HG02759 (cell line): ENCODE measurements at regions not wholly inside any gene's neighbourhood (a gene's known extent, or its start where the extent isn't known, plus 50 kb on each side); places are given as distances from the start of the nearest gene placed in this dataset.

Experiments
- ATAC-seq: cut with Tn5 transposase; IDR thresholded peaks from one replicate; pipeline ENCODE4 v1.9.1; 2021; ENCODE audit warnings: mild to moderate bottlenecking, moderate library complexity; ENCODE audit not compliant: unreplicated experiment

GRCh38 chr3:180529778-180530177, 72.2 kb upstream of the TTC14 start:
- no peak for ATAC-seq

DNA sequence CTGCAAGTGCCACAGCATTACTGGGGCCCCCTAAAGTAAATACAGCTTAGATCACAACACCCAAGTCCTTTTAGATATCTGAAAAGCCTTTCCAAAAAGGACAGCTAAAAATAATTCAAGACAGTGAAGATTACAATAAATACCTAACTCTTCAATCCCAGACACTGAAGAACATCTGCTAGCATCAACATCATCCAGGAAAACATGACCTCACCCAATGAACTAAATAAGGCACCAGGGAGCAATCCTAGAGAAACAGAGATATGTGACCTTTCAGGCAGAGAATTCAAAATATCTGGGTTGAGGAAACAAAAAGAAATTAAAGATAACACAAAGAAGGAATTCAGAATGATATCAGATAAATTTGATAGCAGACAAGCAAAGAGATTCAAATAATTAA, 71.7 kb upstream of the TTC14 start:
- ATAC-seq, result no peak

- no peak for ATAC-seq
Measured at GRCh38 chr3:180531303-180532278, 70.4 kb upstream of the TTC14 start.

- no peak for ATAC-seq
Measured at GRCh38 chr3:180534828-180535227, 67.1 kb upstream of the TTC14 start.

DNA sequence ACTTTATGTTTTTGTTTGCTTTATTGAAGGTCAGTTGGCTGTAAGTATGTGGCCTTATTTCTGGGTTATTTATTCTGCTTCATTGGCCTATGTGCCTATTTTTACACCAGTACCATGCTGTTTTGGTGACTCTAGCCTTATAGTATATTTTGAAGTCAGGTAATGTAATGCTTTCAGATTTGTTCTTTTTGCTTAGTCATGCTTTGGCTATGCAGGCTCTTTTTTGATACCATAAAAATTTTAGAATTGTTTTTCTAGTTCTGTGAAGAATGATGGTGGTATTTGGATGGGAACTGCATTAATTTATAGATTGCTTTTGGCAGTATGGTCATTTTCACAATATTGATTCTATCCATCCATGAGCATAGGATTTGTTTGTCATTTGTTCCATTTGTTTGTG, 63.5 kb upstream of the TTC14 start:
- no peak for ATAC-seq

DNA sequence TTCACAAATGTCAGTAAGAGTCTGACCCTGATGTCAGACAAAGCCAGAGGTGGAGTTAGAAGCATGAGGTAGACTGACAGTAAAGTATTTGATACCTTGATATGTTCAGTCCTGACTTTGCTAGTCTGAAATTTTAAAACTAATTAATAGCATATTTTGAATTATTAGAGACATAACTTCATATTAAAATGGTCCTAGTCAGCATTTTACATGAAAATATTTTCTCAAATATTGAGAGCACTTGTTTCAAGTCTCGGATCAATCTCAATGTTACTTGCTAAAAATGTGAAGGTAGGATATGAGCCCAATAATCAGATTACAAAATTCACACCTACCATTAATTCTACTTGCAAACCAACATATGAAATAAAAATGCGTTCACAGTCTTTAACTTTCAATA, 58.1 kb upstream of the TTC14 start:
- no peak for ATAC-seq

DNA sequence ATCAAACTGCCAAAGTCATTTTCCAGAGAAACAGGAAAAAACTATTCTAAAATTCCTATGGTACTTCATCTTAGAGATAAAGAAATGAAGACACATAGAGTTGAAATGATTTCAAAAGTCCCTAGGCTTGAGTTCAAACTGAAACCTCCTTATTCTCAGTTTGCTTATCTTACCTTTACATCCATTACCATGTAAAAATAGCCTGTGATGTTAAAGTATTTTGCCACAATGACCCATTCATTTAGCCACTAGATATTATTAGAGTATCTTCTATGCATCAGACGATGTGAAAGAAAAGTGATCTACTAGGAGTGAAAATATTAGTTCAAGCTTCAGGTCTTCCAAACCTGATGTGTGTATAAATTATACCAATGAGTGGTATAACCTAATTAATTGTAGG, 55.1 kb upstream of the TTC14 start:
- ATAC-seq, result no peak

DNA sequence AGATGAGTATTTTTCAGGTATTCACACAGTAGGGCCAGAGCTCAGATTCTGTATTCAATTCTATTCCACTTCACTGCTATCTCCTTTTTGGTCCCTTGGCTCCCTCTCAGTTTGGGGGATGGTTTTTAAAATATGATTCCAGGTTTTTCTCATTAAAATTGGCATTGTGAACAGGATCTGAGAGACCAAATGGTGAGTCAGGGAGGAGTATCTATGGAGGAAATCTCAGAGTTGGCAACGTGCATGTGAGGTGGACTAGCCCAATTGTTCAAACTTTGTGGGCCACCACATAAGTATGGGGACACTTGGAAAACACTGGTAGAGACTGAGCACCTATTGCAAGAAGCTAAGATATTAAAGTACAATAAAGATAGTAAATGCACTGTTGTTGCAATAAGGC, 53.9 kb upstream of the TTC14 start:
- no peak for ATAC-seq
